HCT116 (cell line): ENCODE measurements at regions not wholly inside any gene's neighbourhood (a gene's known extent, or its start where the extent isn't known, plus 50 kb on each side); places are given as distances from the start of the nearest gene placed in this dataset.

Experiments used
- ATAC-seq: fragments of 200-7000 bp; cut with Tn5 transposase; 2 replicates; pipeline ENCODE4 v1.9.1; 2020; ENCODE audit warnings: mild to moderate bottlenecking, moderate library complexity
- BruUV-seq: library from RNA; stranded (reverse); fragments of 400-500 nt; replicated peaks from 2 replicates; lab custom pipeline; 2021; lab: Mats Ljungman, UMichigan
- CTCF ChIA-PET: fragments of 300-600 bp; sonication (Branson Sonifier 250); formaldehyde crosslinking; loops from one replicate; lab custom pipeline; 2021; ENCODE audit warnings: antibody characterized with exemption; lab: Charles Lee
- POLR2A ChIA-PET: fragments of 300-600, 350-600 bp; sonication (Branson Sonifier 250); formaldehyde crosslinking; loops from one replicate; lab custom pipeline; 2021; ENCODE audit warnings: antibody characterized with exemption; lab: Charles Lee
- RAD21 ChIA-PET, 2 experiments: fragments of 300-600 bp; sonication (Branson Sonifier 250); formaldehyde crosslinking; loops; one replicate each; lab custom pipeline; 2023; ENCODE audit warnings: low total read pairs in 2 of 2; ENCODE audit not compliant: uncharacterized antibody in 2 of 2, unreplicated experiment in 2 of 2, low non-redundant PET in 1 of 2; lab: Charles Lee
- DNase-seq: peaks from one replicate; pipeline ENCODE4 v3.0.0-alpha.2; 2010; ENCODE audit warnings: low read depth, low spot score
- H2AFZ ChIP-seq: fragments of 200-600 bp; shearing (Covaris generic), sonication (generic); 2 replicates; pipeline ENCODE4 v1.6.1; 2017; ENCODE audit warnings: low read depth, mixed run types, mixed read lengths, antibody characterized with exemption, low read length; ENCODE audit not compliant: poor library complexity, severe bottlenecking
- H3K27ac ChIP-seq: 2 replicates; pipeline ENCODE4 v1.5.1; 2012; ENCODE audit warnings: low read depth, low read length
- H3K27me3 ChIP-seq: fragments of 200-600 bp; sonication (generic); 2 replicates; pipeline ENCODE4 v1.6.1; 2016; ENCODE audit warnings: mixed run types, low read length, mixed read lengths; ENCODE audit not compliant: insufficient read depth
- H3K36me3 ChIP-seq, 2 experiments: fragments of 200-500 bp in 1 of 2; fragments of 200-600 bp in 1 of 2; sonication (Bioruptor generic) in 1 of 2; sonication (generic) in 1 of 2; 2 replicates each; pipeline versions ENCODE4 v1.5.1 to v1.6.1; 2014 to 2016; ENCODE audit warnings: low read length in 2 of 2, inconsistent platforms in 1 of 2, mixed read lengths in 1 of 2, mixed run types in 1 of 2; ENCODE audit not compliant: insufficient read depth in 2 of 2, control insufficient read depth in 1 of 2
- H3K4me1 ChIP-seq, 2 experiments: fragments of 200-600 bp in 1 of 2; sonication (generic) in 1 of 2; 2 replicates each; pipeline versions ENCODE4 v1.5.1 to v1.6.1; 2012 to 2017; ENCODE audit warnings: low read length in 2 of 2, inconsistent platforms in 1 of 2, mild to moderate bottlenecking in 1 of 2, mixed read lengths in 1 of 2, mixed run types in 1 of 2, moderate library complexity in 1 of 2; ENCODE audit not compliant: insufficient read depth in 2 of 2, control insufficient read depth in 1 of 2
- H3K4me2 ChIP-seq: fragments of 200-600 bp; sonication (generic); 2 replicates; pipeline ENCODE4 v1.6.1; 2017; ENCODE audit warnings: mixed run types, low read length, mixed read lengths
- H3K4me3 ChIP-seq, 2 experiments: fragments of 200-600 bp in 1 of 2; sonication (generic) in 1 of 2; replicated peaks in 1 of 2; 2 replicates each; pipeline ENCODE4 v1.5.1; 2011 to 2016; ENCODE audit warnings: low read length in 2 of 2, control low read depth in 1 of 2, low read depth in 1 of 2, mild to moderate bottlenecking in 1 of 2, mixed read lengths in 1 of 2, mixed run types in 1 of 2
- H3K79me2 ChIP-seq: fragments of 200-600 bp; sonication (generic); 2 replicates; pipeline ENCODE4 v1.6.1; 2017; ENCODE audit warnings: mild to moderate bottlenecking, mixed run types, low read length, moderate library complexity, mixed read lengths; ENCODE audit not compliant: insufficient read depth
- H3K9ac ChIP-seq: fragments of 200-600 bp; sonication (generic); 2 replicates; pipeline ENCODE4 v1.6.1; 2016; ENCODE audit warnings: low read length, mixed read lengths
- H3K9me2 ChIP-seq: fragments of 200-600 bp; sonication (generic), shearing (Covaris generic); 2 replicates; pipeline ENCODE4 v1.6.1; 2017; ENCODE audit warnings: mixed run types, mild to moderate bottlenecking, moderate library complexity; ENCODE audit not compliant: insufficient read depth
- H3K9me3 ChIP-seq, 2 experiments: fragments of 200-500 bp in 1 of 2; fragments of 200-600 bp in 1 of 2; sonication (Bioruptor generic) in 1 of 2; sonication (generic) in 1 of 2; 2 replicates each; pipeline ENCODE4 v1.6.1; 2014 to 2017; ENCODE audit warnings: low read length in 2 of 2, mixed read lengths in 2 of 2, inconsistent platforms in 1 of 2, low read depth in 1 of 2, mild to moderate bottlenecking in 1 of 2, mixed run types in 1 of 2, moderate library complexity in 1 of 2; ENCODE audit not compliant: control insufficient read depth in 1 of 2, insufficient read depth in 1 of 2
- H4K20me1 ChIP-seq: fragments of 200-600 bp; sonication (generic), shearing (Covaris generic); 2 replicates; pipeline ENCODE4 v1.6.1; 2017; ENCODE audit warnings: mixed run types, mild to moderate bottlenecking, moderate library complexity; ENCODE audit not compliant: insufficient read depth
- ATF3 ChIP-seq: IDR thresholded peaks from 2 replicates; pipeline ENCODE4 v1.6.1; 2012
- CBX3 ChIP-seq: IDR thresholded peaks from 2 replicates; pipeline ENCODE4 v1.6.1; 2012; ENCODE audit warnings: low read depth
- CEBPB ChIP-seq: IDR thresholded peaks from 2 replicates; pipeline ENCODE4 v1.6.1; 2012; ENCODE audit warnings: low read depth
- CTCF ChIP-seq, 3 experiments: fragments of 200-600 bp in 1 of 3; sonication (generic) in 1 of 3; IDR thresholded peaks in 2 of 3; conservative IDR thresholded peaks in 1 of 3; 2 replicates each; pipeline ENCODE4 v1.5.1; 2012 to 2017; ENCODE audit warnings: low read depth in 2 of 3, low read length in 2 of 3, antibody characterized with exemption in 1 of 3, borderline replicate concordance in 1 of 3, control low read depth in 1 of 3, mild to moderate bottlenecking in 1 of 3, mixed read lengths in 1 of 3, mixed run types in 1 of 3, moderate library complexity in 1 of 3; ENCODE audit not compliant: insufficient read depth in 1 of 3
- EGR1 ChIP-seq: IDR thresholded peaks from 2 replicates; pipeline ENCODE4 v1.6.1; 2012; ENCODE audit warnings: low read depth
- ELF1 ChIP-seq: IDR thresholded peaks from 2 replicates; pipeline ENCODE4 v1.6.1; 2012; ENCODE audit warnings: low read depth, borderline replicate concordance
- EZH2 ChIP-seq: fragments of 200-600 bp; sonication (generic); IDR thresholded peaks from 2 replicates; pipeline ENCODE4 v1.6.1; 2017; ENCODE audit warnings: antibody characterized with exemption, mixed run types
- EZH2phosphoT487 ChIP-seq: fragments of 200-600 bp; IDR thresholded peaks from 2 replicates; pipeline ENCODE4 v1.6.1; 2018; ENCODE audit warnings: antibody characterized with exemption, borderline replicate concordance
- FOSL1 ChIP-seq: IDR thresholded peaks from 2 replicates; pipeline ENCODE4 v1.6.1; 2012; ENCODE audit warnings: low read depth
- MAX ChIP-seq: IDR thresholded peaks from 2 replicates; pipeline ENCODE4 v1.6.1; 2012
- POLR2A ChIP-seq: IDR thresholded peaks from 2 replicates; pipeline ENCODE4 v1.7.0; 2011; ENCODE audit warnings: borderline replicate concordance; ENCODE audit not compliant: insufficient read depth, insufficient read length; ENCODE audit errors: extremely low read depth
- RAD21 ChIP-seq: IDR thresholded peaks from 2 replicates; pipeline ENCODE4 v1.6.1; 2012; ENCODE audit warnings: low read depth, mild to moderate bottlenecking
- SP1 ChIP-seq: IDR thresholded peaks from 2 replicates; pipeline ENCODE4 v1.6.1; 2012; ENCODE audit warnings: low read depth
- SRF ChIP-seq: IDR thresholded peaks from 2 replicates; pipeline ENCODE4 v1.6.1; 2012; ENCODE audit warnings: low read depth
- YY1 ChIP-seq: IDR thresholded peaks from 2 replicates; pipeline ENCODE4 v1.6.1; 2011; ENCODE audit warnings: low read length, low read depth, moderate library complexity, mild to moderate bottlenecking; ENCODE audit not compliant: insufficient replicate concordance; ENCODE audit errors: extremely low read depth
- ZFX ChIP-seq: fragments of 450-650 bp; IDR thresholded peaks from 2 replicates; pipeline ENCODE4 v1.6.1; 2017
- intact Hi-C: fragments of 100-400 bp; cut with micrococcal nuclease; formaldehyde crosslinking; loops from 2 replicates; pipeline ENCODE4 v1.10.0; 2022

GRCh38 chr2:199527071-199527470 lies 69.3 kb upstream of the SATB2 start:
- no peaks in the 10 kb centered on the region for H3K79me2 ChIP-seq
- no peak overlapping the region for H3K4me2 ChIP-seq
- no peak overlapping the region for H3K4me3 ChIP-seq
- H3K9ac ChIP-seq = no peak overlapping the region
- BruUV-seq = no TSS peak
- H3K4me1 ChIP-seq = no peaks in the 10 kb centered on the region
- TF ChIP-seq MAX = no peak
- no peak for TF ChIP-seq YY1
- no peak for TF ChIP-seq CTCF (IDR thresholded peaks at IDR 0.05 in 2 of 3, conservative IDR thresholded peaks at IDR 0.05 in 1 of 3; ENCODE audit: borderline replicate concordance in 1 of 3, insufficient read depth in 1 of 3, low read depth in 2 of 3, low read length in 2 of 3)
- TF ChIP-seq SRF = no peak
- TF ChIP-seq ELF1 = no peak
- no peak for TF ChIP-seq CEBPB
- DNase-seq (no peak), ATAC-seq (no peak)
- ChIA-PET CTCF (no interaction called here), POLR2A (no interaction called here), RAD21 (no interaction called here)
- H4K20me1 ChIP-seq = no peaks in the 10 kb centered on the region
- H3K9me3 ChIP-seq = no peaks in the 10 kb centered on the region
- no peaks in the 10 kb centered on the region for H3K27me3 ChIP-seq
- H2AFZ ChIP-seq = no peak overlapping the region
- no peak overlapping the region for H3K27ac ChIP-seq
- H3K9me2 ChIP-seq = no peaks in the 10 kb centered on the region
- intact Hi-C loops = no loop called here
- H3K36me3 ChIP-seq = no peaks in the 10 kb centered on the region

DNA sequence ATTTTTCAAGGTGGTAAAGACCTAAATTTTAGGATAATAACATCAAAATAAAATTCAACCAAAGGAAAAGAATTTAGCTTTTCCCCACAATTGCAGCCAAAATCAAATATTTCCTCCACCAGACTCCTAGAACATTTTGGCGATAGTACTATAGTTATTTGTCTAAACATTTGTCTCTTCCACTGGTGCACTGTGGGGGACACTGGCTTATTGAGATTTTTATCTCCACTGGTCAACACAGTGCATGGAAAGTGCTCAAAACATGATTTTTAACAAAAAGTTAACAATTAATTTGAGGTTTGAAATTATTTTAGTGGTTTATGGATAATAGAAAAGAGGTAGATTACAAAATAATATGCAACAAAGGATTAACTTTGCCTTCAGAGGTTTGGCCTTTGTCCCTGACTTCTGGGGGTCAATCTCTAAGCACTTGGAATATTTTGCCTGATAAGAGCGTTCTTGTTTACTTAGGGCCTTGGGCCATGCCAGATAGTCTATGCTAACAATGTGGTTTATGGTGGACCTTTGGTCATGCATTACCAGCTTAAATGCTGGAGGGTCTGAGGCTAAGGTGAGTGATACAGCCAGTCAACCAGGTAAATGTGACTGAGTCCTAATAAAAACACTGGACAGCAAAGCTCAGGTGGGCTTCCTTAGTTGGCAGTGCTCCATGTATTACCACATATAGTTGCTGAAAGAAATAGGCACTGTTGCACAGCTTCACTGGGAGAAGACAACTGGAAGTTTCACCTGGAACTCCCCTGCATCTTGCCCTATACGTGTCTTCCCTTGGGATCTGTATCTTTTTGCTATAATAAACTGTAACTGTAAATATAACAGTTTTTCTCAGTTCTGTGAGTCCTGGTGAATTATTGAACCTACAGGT lies 67.2 kb upstream of the SATB2 start:
- ATAC-seq (no peak), DNase-seq (no peak)
- H3K4me2 ChIP-seq = no peak overlapping the region
- intact Hi-C loops = no loop called here
- no peak overlapping the region for H3K9ac ChIP-seq
- H3K79me2 ChIP-seq = no peaks in the 10 kb centered on the region
- no TSS peak for BruUV-seq
- H3K9me3 ChIP-seq = no peaks in the 10 kb centered on the region
- H2AFZ ChIP-seq = no peak overlapping the region
- no peaks in the 10 kb centered on the region for H3K9me2 ChIP-seq
- H3K27me3 ChIP-seq = no peaks in the 10 kb centered on the region
- H4K20me1 ChIP-seq = no peaks in the 10 kb centered on the region
- CTCF ChIA-PET = no interaction called here
- no peaks in the 10 kb centered on the region for H3K4me1 ChIP-seq
- POLR2A ChIA-PET = no interaction called here
- H3K4me3 ChIP-seq = no peak overlapping the region
- RAD21 ChIA-PET = no interaction called here
- no peaks in the 10 kb centered on the region for H3K36me3 ChIP-seq
- no peak overlapping the region for H3K27ac ChIP-seq
- TF ChIP-seq POLR2A = no peak
- no peak for TF ChIP-seq SP1
- TF ChIP-seq EZH2 = no peak
- TF ChIP-seq ATF3 = no peak
- no peak for TF ChIP-seq ELF1
- no peak for TF ChIP-seq CBX3
- TF ChIP-seq FOSL1 = no peak
- no peak for TF ChIP-seq SRF
- no peak for TF ChIP-seq EZH2phosphoT487
- TF ChIP-seq RAD21 = no peak
- no peak for TF ChIP-seq YY1
- TF ChIP-seq CTCF (IDR thresholded peaks at IDR 0.05 in 2 of 3, conservative IDR thresholded peaks at IDR 0.05 in 1 of 3; ENCODE audit: borderline replicate concordance in 1 of 3, insufficient read depth in 1 of 3, low read depth in 2 of 3, low read length in 2 of 3) = no peak
- TF ChIP-seq ZFX = no peak
- TF ChIP-seq EGR1 = no peak
